ENCODE measurements at regions not wholly inside any gene's neighbourhood (a gene's known extent, or its start where the extent isn't known, plus 50 kb on each side); places are given as distances from the start of the nearest gene placed in this dataset.

DNA sequence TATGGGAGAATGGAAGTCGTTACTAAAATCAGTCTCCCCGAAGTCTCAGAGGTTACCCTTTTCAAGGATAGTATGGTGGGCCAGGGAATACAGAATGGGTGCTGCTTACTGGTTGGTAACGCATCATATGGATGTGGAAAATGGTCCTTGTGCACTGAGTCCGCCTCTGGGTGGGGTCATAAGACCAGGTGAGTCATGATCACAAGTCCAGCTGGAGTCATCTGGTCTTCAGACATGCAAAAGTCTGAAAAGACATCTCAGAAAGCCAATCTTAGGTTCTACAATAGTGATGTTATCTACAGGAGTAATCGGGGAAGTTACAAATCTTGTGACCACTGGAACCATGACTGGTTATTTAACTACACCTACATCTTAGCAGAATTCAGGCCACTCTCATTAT is 71.9 kb upstream of the TCL1B start:
- TF ChIP-seq, protein P1, sequence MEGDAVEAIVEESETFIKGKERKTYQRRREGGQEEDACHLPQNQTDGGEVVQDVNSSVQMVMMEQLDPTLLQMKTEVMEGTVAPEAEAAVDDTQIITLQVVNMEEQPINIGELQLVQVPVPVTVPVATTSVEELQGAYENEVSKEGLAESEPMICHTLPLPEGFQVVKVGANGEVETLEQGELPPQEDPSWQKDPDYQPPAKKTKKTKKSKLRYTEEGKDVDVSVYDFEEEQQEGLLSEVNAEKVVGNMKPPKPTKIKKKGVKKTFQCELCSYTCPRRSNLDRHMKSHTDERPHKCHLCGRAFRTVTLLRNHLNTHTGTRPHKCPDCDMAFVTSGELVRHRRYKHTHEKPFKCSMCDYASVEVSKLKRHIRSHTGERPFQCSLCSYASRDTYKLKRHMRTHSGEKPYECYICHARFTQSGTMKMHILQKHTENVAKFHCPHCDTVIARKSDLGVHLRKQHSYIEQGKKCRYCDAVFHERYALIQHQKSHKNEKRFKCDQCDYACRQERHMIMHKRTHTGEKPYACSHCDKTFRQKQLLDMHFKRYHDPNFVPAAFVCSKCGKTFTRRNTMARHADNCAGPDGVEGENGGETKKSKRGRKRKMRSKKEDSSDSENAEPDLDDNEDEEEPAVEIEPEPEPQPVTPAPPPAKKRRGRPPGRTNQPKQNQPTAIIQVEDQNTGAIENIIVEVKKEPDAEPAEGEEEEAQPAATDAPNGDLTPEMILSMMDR (IDR thresholded peaks at IDR 0.05), result no peak
- no peak for TF ChIP-seq POLR2A (IDR thresholded peaks at IDR 0.05)
